ENCODE measurements at regions not wholly inside any gene's neighbourhood (a gene's known extent, or its start where the extent isn't known, plus 50 kb on each side); places are given as distances from the start of the nearest gene placed in this dataset.

- no CpG with 5 or more reads among the region's 1 CpG for WGBS, 2 experiments (ENCODE audit: extremely low coverage in 2 of 2, insufficient read length in 1 of 2)
- POLR2A ChIA-PET (ENCODE audit: unreplicated experiment), result no interaction called here
- Histone ChIP-seq H4K20me1 (ENCODE audit: insufficient read depth, low read length) (no peaks in the 10 kb centered on the region), H3K4me1 (ENCODE audit: control insufficient read depth, insufficient read depth, low read length) (no peaks in the 10 kb centered on the region), H3K9me3 (ENCODE audit: control insufficient read depth, insufficient read depth, low read length) (peaks cover 11% of the 10 kb centered on the region; the same call in 1 of the 2 replicates), H3K9ac (ENCODE audit: low read depth, low read length) (no peak overlapping the region), H2AK9ac (replicated peaks; ENCODE audit: low read depth, low read length, poor library complexity) (no peak overlapping the region), H2BK120ac (ENCODE audit: low read depth, low read length) (no peak overlapping the region), H2AFZ (replicated peaks; ENCODE audit: low read length, poor library complexity) (no peak overlapping the region), H3K14ac (replicated peaks; ENCODE audit: low read depth, low read length) (no peak overlapping the region), H3K27ac (ENCODE audit: insufficient read depth, low read length) (no peak overlapping the region), H2BK15ac (ENCODE audit: low read depth, low read length) (no peak overlapping the region), H3K18ac (ENCODE audit: low read depth, low read length) (no peak overlapping the region), H3K9me1 (ENCODE audit: insufficient read depth, low read length) (no peaks in the 10 kb centered on the region), H3K23ac (ENCODE audit: low read depth, low read length) (no peak overlapping the region), H3K4ac (ENCODE audit: low read depth, low read length) (no peak overlapping the region), H3K27me3 (ENCODE audit: control insufficient read depth, insufficient read depth, low read length) (no peaks in the 10 kb centered on the region), H2BK20ac (ENCODE audit: low read depth, low read length) (no peak overlapping the region), H2AK5ac (ENCODE audit: low read depth, low read length) (no peak overlapping the region), H3K56ac (ENCODE audit: extremely low read depth, insufficient read depth, low read length) (no peak overlapping the region), H4K91ac (ENCODE audit: insufficient read depth, low read depth, low read length) (no peak overlapping the region), H3K4me2 (ENCODE audit: low read depth, low read length) (no peak overlapping the region), H4K5ac (ENCODE audit: low read depth, low read length) (no peak overlapping the region), H4K8ac (ENCODE audit: low read depth in 2 of 2, low read length in 2 of 2) (no peak overlapping the region), H3K4me3 (ENCODE audit: insufficient read depth, low read depth, low read length) (no peak overlapping the region), H2BK5ac (ENCODE audit: low read depth, low read length, poor library complexity, severe bottlenecking) (no peak overlapping the region), H3K79me1 (ENCODE audit: low read depth in 1 of 2, low read length in 2 of 2) (no peaks in the 10 kb centered on the region), H3K36me3 (ENCODE audit: control insufficient read depth, insufficient read depth, low read length) (no peaks in the 10 kb centered on the region)
- DNase-seq (no peak), ATAC-seq (ENCODE audit: low read depth) (no peak)
- no TSS peak for BruUV-seq (replicated peaks)
- dilution Hi-C loops (cut with HindIII; ENCODE audit: low sequenced_read_pairs, unreplicated experiment), result no loop called here
- intact Hi-C loops (cut with micrococcal nuclease), result no loop called here
- CTCF ChIA-PET, result no interaction called here
- TF ChIP-seq, protein P1, sequence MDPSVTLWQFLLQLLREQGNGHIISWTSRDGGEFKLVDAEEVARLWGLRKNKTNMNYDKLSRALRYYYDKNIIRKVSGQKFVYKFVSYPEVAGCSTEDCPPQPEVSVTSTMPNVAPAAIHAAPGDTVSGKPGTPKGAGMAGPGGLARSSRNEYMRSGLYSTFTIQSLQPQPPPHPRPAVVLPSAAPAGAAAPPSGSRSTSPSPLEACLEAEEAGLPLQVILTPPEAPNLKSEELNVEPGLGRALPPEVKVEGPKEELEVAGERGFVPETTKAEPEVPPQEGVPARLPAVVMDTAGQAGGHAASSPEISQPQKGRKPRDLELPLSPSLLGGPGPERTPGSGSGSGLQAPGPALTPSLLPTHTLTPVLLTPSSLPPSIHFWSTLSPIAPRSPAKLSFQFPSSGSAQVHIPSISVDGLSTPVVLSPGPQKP (IDR thresholded peaks at IDR 0.05; ENCODE audit: borderline replicate concordance, low read depth, low read length), result no peak
- TF ChIP-seq USF2 (IDR thresholded peaks at IDR 0.05; ENCODE audit: low read depth, low read length) (no peak), FOS (IDR thresholded peaks at IDR 0.05; ENCODE audit: low read depth, low read length) (no peak), CTCF (conservative IDR thresholded peaks at IDR 0.05; ENCODE audit: low read depth, low read length) (no peak), RFX5 (IDR thresholded peaks at IDR 0.05; ENCODE audit: low read depth, low read length) (no peak), SMC3 (IDR thresholded peaks at IDR 0.05; ENCODE audit: low read depth, low read length) (no peak), RAD21 (IDR thresholded peaks at IDR 0.05; ENCODE audit: low read length) (no peak), RCOR1 (IDR thresholded peaks at IDR 0.05; ENCODE audit: insufficient replicate concordance, low read length) (no peak), CEBPB (IDR thresholded peaks at IDR 0.05; ENCODE audit: low read depth, low read length) (no peak)
- in situ Hi-C loops (cut with MboI; ENCODE audit: low sequenced_read_pairs), result no loop called here
Observed at GRCh38 chr7:49580761-49581160, 192.7 kb upstream of the VWC2 start.

All from IMR-90 (cell line).